ENCODE measurements at regions not wholly inside any gene's neighbourhood (a gene's known extent, or its start where the extent isn't known, plus 50 kb on each side); places are given as distances from the start of the nearest gene placed in this dataset.

DNA sequence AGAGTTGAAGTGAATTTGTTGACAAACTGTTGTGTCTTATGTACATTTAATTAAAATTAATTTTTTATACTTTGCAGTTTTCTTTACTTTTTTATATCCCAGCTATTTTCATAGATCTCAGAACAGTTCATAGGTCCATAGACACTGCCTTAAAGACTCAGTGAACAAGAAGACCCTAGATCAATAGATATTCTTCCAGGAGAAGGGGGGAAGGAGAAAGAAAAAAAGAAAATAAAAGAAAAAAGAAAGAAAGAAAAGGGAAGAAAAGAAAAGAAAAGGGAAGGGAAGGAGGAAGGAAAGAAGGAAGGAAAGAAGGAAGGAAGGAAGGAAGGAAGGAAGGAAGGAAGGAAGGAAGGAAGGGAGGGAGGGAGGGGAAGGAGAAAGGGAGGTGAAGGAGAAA is 130.8 kb downstream of the MAFB start:
- TF ChIP-seq, protein P1, sequence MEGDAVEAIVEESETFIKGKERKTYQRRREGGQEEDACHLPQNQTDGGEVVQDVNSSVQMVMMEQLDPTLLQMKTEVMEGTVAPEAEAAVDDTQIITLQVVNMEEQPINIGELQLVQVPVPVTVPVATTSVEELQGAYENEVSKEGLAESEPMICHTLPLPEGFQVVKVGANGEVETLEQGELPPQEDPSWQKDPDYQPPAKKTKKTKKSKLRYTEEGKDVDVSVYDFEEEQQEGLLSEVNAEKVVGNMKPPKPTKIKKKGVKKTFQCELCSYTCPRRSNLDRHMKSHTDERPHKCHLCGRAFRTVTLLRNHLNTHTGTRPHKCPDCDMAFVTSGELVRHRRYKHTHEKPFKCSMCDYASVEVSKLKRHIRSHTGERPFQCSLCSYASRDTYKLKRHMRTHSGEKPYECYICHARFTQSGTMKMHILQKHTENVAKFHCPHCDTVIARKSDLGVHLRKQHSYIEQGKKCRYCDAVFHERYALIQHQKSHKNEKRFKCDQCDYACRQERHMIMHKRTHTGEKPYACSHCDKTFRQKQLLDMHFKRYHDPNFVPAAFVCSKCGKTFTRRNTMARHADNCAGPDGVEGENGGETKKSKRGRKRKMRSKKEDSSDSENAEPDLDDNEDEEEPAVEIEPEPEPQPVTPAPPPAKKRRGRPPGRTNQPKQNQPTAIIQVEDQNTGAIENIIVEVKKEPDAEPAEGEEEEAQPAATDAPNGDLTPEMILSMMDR (IDR thresholded peaks at IDR 0.05; ENCODE audit: control insufficient read depth, extremely low read depth, insufficient read depth): no peak
- no peak for DNase-seq (ENCODE audit: low read depth)
- no peak overlapping the region for H3K4me3 ChIP-seq (ENCODE audit: low read depth, low read length)

DNA sequence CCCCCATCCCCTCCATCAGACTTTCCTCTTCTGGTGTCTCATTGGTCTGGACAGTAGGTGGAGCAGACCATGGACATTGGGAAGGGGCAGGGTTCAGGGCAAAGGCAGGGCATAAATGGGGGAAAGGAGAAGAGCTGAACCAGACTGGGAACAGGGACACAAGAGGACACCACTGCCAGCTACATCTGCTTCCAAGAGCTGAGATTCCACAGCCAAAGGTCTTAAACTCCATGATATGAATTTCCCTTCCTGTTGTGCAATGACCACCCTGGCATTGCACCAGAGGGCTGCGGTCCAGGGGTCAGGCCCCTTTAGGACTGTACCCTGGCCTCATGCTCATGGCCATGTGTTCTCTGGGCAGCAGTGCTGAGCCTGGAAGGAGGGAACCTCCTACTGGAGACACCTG is 137.9 kb downstream of the MAFB start:
- no peak for DNase-seq (ENCODE audit: low read depth)
- TF ChIP-seq, protein P1 (IDR thresholded peaks at IDR 0.05; ENCODE audit: control insufficient read depth, extremely low read depth, insufficient read depth): no peak
- no peak overlapping the region for H3K4me3 ChIP-seq (ENCODE audit: low read depth, low read length)

DNA sequence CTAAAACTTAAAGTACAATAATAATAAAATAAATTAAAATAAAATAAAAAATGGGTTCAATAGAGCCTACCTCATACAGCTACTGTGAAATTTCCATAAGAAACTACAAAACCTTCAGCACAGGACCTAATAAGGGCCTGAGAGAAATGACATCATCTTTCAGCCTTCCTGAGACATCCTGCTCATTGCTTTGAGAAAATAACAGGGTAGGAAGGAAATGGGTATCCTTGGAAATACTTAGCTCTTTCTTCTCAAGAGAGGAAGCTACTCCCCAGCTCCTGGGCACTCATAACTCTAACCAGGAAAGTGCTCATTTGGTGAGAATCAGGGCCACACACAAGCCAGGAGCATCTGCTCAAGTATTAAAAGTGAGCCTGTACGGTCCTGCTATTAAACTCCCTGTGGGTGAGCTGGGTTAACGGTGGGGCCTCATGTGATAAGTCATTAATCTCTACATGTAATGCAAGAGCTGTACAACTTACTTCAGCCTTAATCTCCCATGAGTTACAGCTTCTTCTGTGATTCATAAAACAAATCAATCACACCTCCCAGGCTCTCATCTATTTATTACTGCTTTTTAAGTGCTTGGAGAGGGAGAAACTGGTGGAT is 141.4 kb downstream of the MAFB start:
- TF ChIP-seq, protein P1 (IDR thresholded peaks at IDR 0.05; ENCODE audit: control insufficient read depth, extremely low read depth, insufficient read depth): no peak
- no peak overlapping the region for H3K4me3 ChIP-seq (ENCODE audit: low read depth, low read length)
- DNase-seq (ENCODE audit: low read depth): no peak

DNA sequence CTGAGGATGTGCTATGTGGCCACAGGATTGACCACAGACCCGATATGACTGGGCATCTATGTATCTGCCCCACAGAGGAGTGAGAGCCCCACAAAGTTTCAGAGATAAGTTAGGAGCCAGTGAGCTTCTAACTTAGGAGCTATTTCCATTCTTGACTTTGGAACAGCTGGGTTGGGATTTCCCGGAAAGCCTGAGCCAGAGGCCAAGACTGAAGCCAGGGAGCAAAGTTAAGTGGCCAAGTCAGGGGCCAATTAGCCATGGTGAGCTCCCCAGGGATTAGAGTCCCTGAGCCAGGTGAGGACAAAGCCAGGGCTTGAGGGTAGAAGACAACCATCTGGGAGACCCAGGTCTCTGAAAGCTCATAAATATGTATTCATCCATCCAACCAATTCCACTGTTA is 143.6 kb downstream of the MAFB start:
- no peak overlapping the region for H3K4me3 ChIP-seq (ENCODE audit: low read depth, low read length)
- no peak for DNase-seq (ENCODE audit: low read depth)
- TF ChIP-seq, protein P1 (IDR thresholded peaks at IDR 0.05; ENCODE audit: control insufficient read depth, extremely low read depth, insufficient read depth): no peak

DNA sequence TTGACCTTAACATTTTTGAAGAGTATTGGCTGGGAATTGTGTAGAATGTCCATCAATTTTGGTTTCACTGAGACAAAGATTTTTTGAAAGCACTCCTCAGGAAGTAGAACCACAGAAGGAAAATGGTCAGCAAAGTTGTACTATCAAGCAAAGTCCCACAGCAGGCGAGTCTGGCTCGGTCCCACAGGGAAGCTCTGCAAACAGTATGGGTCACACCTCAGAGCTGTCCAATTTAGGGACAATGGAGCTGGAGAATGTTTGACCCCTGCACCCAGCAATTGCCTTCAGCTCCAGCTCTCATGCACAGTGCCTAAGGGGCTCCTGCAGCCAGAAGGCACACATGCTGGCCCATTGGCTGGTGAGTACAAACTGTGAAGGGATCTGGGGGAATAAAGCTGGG is 147.0 kb downstream of the MAFB start:
- TF ChIP-seq, protein P1 (IDR thresholded peaks at IDR 0.05; ENCODE audit: control insufficient read depth, extremely low read depth, insufficient read depth): no peak
- no peak overlapping the region for H3K4me3 ChIP-seq (ENCODE audit: low read depth, low read length)
- DNase-seq (ENCODE audit: low read depth): no peak

DNA sequence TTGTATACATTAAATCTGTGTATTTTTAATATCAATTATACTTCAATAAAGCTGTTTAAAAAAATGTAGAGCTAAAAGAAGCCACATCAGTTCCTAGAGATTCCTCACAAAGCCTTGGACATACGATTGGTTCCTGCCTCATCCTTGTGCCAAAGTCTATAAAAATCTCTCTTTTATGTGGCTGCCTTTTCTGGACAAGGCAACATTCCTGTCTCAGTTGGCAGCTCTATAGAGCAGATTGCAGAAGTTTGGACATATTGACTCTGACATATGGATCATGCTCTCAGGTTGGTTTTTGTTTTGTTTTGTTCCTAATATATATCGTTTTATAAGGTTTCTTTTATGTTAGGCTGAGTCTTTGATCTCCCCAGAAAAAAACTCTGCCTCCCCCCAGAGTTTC is 148.9 kb downstream of the MAFB start:
- no peak overlapping the region for H3K4me3 ChIP-seq (ENCODE audit: low read depth, low read length)
- peak; percentile 69 for DNase-seq (ENCODE audit: low read depth)
- TF ChIP-seq, protein P1 (IDR thresholded peaks at IDR 0.05; ENCODE audit: control insufficient read depth, extremely low read depth, insufficient read depth): no peak

DNA sequence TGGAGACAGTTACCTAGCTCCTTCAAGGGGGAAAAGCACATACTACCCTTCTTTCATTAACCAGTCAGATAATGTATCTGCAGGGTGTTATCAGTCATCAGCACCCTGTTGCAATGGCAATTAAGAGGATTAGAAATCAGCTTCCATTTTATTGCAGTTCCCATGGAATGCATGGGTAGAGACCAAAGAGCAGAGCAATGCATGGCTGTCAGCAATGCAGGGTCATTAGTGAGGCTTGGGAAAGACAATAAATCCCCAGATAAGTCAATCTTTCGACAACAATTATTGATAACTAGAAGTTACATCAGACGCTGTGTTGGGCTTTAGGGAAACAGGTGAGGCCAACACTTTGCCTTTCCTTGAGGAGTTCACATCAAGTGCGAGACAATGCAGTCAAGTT is 150.9 kb downstream of the MAFB start:
- no peak for DNase-seq (ENCODE audit: low read depth)
- TF ChIP-seq, protein P1 (IDR thresholded peaks at IDR 0.05; ENCODE audit: control insufficient read depth, extremely low read depth, insufficient read depth): no peak
- H3K4me3 ChIP-seq (ENCODE audit: low read depth, low read length): no peak overlapping the region
